GM18499 (cell line): ENCODE measurements at regions not wholly inside any gene's neighbourhood (a gene's known extent, or its start where the extent isn't known, plus 50 kb on each side); places are given as distances from the start of the nearest gene placed in this dataset.
"Not testable (repeated sequence)": the region's sequence is repeated elsewhere in the genome, so short reads cannot be mapped to it uniquely, and the experiment has no call there.

Experiments
- ATAC-seq: cut with Tn5 transposase; IDR thresholded peaks from one replicate; pipeline ENCODE4 v1.9.1; 2021; ENCODE audit warnings: moderate number of reproducible peaks; ENCODE audit not compliant: insufficient read depth, unreplicated experiment

DNA sequence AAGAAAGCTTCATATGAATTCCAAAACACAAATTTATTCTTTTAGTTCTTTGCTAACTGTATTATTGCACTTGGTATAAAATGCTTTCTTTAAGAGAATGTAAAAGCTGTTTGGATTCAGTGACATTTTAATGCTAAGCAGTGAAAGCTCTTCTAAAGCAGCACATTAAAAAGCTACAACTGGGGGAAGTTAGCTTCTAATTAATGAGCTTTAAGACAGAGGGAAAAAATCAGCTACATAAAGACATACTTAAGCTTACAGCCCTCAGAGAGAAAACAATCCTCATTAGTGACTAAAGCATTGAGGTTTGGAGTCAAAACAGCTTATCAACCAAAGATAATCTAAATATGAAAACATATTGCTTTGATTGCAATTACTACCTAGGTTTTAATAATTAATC is 1222.2 kb upstream of the SPRY2 start:
- ATAC-seq, result no peak

DNA sequence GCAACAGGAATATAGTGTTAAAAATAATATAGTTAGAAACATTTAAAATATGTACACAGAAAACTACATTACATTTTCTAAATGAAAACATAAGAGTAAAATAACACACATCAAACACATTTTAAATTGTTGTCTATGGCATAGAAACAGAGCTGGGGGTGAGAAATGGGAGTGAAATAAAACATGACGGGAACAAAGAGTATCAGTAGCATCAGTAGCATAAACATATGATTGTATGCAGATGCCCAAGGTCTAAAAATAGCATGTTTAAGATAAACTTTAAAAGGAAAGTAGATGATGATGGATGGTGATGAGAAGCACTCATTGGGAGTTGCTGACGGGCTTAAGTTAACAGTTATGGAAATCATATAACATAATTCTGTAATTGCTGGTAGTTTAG is 1221.7 kb upstream of the SPRY2 start:
- no peak for ATAC-seq

DNA sequence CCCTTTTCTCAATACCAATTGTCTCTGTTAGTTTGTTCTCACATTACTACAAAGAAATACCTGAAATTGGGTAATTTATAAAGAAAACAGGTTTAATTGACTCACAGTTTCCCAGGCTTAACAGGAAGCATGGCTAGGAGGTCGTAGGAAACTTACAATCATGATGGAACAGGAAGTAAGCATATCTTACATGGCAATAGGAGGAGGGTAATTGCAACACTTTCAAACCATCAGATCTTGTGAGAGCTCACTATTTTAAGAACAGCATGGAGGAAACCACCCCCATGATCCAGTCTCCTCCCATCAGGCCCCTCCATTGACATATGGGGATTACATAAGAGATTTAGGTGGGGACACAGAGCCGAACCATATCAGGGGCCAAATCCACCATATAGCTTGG is 1210.1 kb upstream of the SPRY2 start:
- ATAC-seq, result no peak

DNA sequence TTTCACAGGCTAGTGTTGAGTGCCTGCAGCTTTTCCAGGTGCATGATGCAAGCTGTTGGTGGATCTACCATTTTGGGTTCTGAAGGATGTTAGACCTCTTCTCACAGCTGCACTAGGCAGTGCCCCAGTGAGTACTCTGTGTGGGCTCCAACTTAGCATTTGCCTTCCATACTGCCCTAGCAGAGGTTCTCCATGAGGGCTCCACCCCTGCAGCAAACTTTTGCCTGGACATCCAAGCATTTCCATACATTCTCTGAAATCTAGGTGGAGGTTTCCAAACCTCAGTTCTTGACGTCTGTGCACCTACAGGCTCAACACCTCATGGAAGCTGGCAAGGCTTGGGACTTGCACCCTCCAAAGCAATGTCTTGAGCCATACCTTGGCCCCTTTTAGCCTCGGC is 1205.4 kb upstream of the SPRY2 start:
- not testable (repeated sequence) for ATAC-seq

DNA sequence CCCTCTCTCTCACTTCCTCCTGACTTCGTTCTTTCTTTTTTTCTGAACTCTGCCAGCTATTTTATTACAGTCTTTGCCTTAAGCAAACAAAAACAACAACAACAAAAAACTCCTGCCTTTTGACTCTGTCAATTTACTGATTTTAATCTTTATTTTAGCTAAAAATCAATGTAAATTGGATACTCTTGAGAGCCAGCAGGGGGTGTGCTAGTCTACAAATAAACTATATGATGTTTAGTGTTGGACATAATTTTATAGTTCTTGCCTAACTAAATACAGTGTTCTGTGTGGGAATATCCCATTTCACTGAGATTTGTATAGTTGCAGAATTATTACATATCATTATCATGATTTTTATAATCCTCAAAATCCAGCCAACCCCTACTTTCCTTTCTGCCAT is 1199.9 kb upstream of the SPRY2 start:
- no peak for ATAC-seq

DNA sequence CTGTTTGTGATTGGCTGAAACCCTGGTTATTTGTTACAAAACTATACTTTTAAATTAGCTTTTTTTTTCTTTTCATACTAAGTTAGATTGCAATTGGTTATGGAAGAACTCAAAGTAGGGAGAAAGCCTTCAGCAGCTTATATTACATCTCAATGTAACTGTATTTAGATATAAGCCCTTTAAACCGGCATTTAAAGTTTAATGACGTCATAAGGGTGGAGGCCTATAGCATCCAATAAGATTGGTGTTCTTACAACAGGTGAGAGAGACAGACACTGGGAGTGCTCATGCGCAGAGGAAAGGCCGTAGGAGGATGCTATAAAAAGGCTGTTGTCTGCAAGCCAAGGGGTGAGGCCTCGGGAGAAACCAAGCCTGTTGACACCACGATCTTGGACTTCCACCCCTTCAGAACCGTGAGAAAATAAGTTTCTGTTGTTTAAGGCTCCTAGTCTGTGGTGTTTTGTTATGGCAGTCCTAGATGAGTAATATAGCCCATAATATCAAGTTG is 1198.8 kb upstream of the SPRY2 start:
- ATAC-seq, result no peak

DNA sequence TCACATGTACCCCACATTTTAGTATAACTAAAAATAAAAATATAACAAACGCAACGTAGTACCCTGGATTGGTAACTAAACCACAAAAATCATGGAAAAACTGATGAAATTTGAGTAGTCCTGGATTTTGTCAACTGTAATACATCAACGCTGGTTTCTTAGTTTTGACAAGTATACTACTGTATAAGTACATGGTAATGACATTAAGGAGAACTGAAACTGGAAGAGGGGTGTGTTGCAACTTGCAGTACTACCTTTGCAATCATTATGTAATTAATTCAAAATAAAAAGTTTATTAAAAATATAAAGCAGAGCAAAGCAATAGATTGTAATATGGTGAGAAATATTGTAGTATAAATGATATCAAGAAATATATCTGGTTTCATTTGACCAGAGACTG is 1158.0 kb upstream of the SPRY2 start:
- ATAC-seq, result no peak

DNA sequence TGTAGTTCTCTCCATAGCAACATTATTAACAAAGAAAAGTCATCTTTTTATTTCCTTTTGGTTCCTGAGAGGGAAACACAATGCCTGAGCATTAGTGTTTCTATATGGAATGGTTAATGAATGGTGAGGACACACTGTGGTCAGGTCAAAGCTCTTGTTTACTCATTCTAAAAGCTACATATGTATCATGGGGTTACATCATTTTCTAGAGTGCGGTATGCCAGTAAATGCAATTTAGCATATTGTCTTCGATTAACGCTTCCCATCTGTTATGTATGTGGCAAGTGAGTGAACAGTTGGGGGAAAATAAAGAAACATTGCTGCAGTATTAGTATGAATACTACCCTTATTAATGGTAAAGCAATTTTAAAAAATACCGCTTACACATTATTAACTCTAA is 1152.2 kb upstream of the SPRY2 start:
- ATAC-seq, result no peak

DNA sequence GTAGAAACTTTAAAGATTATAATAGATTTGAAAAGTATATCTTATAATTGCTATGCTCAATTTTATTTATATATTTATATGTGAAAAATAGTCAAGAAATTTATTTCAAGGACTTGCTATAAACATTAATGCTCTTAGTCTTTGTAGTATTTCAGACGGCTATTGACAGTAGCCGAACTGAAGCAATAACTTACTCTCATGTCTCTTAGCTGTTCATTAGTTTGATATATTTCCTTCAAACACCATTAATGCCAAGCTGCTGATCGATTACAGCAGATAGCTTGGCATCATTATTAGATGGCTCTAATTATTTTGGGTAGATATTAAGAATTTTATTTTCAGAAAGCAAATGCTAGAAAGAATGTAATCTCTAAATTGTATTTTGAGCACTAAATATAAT is 1151.5 kb upstream of the SPRY2 start:
- no peak for ATAC-seq

DNA sequence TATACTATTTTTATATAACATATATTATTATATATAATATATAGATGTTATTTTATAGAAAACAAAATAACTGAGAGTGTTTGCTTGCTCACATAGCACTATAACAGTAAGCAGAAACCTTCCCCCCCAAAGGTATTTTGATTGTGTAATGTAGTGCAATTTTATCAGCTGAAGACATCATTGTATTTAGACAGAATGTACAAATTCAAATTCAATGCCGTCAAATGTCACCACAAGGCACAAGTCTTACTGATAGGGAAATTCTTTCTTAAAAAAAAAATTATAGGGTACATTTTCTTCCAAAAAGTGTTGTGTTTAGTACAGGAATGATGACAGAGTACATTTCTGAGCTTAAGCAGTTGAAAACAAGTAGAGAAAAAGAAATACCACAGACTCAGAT is 1147.1 kb upstream of the SPRY2 start:
- no peak for ATAC-seq

DNA sequence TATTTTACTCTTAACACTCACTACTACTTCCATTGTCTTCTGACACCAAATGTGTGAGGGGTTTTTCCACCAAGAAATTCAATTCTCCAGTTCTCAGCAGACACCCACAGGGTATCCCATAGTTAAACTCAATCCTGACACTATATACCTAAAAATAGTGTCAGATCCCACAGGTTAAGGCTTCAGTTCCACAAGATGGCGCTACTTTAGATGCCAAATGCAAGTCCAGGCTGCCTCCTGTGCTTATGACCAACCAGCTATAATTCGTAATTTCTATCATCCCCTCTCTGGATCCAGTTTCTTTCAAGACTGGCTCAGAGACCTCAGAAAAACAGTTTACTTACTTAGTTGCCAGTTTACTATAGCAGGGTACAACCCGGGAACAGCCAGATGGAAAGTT is 1146.2 kb upstream of the SPRY2 start:
- no peak for ATAC-seq

DNA sequence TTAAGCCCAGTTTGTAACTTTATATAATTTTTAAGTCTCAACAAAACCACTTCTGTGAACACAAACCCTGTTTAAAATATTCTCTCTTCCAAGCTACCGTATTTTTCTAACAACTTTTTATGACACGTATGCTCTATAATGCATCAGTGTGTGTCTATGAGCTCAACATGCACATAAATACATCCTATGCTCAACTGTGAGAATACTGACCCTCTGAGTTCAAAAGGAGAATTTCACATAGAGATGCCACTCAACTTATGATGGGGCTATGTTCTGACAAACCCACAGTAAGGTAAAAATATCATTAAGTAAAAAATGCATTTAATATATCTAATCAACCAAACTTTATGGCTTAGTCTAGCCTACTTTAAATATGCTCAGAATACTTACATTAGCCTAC is 1139.7 kb upstream of the SPRY2 start:
- no peak for ATAC-seq

DNA sequence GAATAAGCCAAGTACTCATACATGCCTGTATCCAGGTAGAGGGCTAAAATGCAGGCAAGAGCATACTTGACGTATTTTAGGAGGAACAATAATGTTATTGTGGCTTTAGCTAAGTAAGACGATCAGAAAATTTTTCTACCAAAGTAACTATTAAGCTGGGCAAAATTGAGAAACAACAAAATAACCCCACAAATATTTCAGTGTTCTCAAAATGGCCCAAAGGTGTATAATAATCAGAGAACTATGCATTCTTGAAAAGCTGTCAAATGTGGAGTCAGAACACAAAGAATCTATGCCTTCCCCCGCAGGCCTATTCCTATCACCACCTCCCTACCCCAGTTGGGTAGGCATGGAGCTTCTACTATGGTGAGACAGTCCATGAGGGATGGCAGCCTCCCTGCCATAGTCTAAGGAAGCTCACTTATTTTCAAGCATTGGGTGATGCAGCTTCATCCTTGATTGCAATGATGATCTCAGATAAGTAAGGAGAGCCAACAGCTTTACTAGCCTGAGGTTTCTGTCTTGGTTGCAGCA is 1132.5 kb upstream of the SPRY2 start:
- ATAC-seq, result no peak

DNA sequence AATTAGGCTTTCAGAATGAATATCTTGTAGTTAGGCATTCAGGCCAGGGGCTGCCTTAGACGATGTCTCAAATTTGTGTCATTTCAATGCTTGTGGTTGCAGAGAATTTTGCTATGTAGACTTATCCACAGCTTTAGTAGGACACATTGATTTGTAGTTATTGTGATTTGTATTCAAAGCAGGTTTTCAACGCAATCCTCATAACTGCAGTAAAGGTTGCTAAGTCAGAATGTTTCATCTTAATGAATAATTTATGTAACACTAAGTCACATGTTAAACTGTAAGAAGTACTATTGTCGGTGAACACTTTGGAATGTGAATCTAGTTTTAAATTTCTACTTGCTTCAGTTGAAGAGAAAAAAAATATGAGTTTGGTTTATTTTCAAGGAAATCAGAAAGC is 1117.2 kb upstream of the SPRY2 start:
- no peak for ATAC-seq

DNA sequence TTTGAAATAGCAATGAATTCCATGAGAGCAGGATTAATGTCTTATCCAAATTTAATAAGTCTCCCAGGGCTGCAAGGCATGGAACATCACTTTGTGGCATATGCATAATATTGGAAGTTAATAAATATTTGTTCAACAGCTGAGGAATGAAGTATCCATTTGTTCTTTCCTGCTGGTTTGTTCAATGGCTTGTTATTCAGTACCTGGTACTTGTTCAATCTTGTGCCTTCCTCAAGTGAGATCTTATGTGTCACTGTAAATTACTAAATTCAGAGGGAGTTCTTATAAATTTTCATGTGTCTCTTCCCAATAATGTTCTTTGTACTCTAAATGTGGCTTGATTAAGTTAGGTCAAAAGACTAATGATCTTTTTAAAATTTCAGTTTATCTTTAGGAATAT is 1105.5 kb upstream of the SPRY2 start:
- ATAC-seq, result no peak

DNA sequence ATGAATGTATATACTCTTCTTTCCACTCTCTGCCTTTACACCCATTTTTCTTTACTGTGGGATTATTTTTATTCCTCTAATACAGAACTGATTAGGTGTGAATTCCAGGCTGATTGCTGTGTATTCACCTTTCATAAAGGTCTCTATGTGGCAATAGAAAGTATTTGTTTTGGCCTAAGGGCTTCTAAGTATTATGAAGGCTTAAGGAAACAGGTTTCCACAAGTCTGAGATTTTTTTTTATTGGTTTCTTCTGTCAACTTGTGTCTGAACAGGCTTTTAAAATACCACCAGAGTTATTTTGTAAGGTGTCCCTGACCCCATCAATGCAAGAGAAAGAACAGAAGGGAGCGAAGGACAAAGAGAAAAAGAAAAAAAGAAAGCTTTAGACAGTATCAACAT is 1102.0 kb upstream of the SPRY2 start:
- ATAC-seq, result no peak

DNA sequence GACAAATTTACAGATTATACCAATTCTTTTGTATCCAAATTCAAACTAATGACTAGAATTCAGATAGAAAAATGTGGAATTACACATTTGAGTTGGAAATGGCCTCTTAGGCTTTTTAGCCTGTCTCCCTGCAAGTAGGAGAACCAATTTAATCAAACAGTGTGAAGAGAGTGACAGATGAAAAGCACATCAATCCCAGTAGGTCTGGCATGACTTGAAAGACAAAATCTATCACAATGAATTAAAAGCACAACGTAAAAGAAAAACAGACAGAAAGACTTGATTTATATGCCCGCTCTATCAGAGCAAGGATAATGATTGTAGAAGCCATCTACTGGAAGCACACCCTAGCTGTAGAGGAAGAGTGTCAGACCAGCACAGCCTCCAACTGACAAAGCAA is 1084.4 kb upstream of the SPRY2 start:
- no peak for ATAC-seq

DNA sequence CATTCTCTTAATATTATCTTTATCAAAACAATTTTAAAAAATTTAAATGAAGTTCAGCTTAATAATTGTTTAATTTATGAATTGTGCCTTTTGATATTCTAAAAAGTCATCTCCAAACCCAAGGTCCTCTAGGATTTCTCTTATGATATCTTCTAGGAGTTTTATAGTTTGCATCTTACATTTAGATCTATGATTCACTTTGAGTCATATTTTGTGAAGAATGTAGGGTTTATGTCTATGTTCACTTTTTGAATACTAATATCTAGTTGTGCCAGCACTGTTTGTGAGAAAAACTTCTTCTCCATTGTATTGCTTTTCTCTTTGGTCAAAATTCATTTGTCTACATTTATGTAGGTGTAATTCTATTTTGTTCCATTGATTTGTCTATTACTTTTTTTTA is 1068.4 kb upstream of the SPRY2 start:
- ATAC-seq, result no peak

DNA sequence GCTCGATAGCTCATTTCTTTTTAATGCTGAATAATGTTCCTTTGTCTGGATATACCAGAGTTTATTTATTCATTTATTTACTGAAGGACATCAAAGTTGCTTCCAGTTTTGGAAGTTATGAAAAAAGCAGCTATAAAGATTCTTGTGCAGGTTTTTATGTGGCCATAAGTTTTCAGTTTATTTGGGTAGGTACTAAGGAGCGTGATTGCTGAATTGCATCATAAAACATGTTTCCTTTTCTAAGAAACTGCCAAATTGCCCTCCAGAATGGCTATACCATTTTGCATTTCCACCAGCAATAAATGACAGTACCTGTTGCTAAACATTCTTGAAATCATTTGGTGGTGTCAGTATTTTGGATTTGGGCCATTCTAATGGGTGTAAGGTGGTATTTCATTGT is 1067.7 kb upstream of the SPRY2 start:
- no peak for ATAC-seq

DNA sequence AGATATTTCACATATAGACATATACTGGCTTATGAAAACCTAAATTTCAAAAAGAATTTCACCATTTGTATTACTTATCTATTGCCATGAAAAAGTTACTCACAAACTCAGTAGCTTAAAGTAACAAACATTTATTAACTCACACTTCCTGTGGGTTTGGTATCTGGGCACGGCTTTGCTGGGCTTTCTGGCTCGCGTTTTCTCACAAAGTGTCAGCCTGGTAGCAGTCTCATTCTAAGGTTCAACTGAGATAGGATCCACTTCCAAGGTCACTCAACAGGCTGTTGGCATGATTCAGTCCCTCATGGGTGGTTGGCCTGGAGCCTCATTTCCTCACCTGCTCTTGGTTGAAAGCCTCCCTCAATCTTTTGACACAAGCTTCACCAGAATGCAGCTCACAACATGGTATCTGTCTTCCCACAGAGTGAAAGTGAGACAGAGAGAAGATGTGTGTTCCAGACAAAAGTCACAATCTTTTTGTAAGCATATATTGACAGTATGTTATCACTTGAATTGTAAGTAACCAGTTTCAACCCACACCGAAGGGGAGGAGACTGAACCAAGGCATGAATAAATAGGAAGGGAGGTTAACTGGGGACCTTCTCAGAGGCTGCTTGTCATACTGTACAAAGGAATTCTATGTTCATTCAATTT is 1065.8 kb upstream of the SPRY2 start:
- ATAC-seq, result no peak

DNA sequence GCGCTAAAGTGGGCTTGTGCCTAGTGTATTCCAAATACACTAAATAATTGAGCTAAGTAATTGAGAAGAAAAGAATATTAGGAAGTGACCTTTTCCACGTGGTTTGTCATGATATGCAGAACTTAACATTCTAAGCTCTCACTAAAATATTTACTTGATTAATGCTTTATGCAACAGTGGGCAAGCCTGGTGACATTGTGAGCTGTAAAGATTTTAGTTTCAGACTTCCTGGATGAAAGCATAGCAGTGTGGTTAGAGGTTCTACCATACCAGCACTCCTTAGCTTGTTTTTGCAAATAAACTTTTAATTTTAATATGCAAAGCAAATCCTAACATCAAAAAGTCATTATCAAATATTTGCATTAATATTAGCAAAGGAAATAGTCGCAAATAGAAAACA is 1065.1 kb upstream of the SPRY2 start:
- ATAC-seq, result no peak

DNA sequence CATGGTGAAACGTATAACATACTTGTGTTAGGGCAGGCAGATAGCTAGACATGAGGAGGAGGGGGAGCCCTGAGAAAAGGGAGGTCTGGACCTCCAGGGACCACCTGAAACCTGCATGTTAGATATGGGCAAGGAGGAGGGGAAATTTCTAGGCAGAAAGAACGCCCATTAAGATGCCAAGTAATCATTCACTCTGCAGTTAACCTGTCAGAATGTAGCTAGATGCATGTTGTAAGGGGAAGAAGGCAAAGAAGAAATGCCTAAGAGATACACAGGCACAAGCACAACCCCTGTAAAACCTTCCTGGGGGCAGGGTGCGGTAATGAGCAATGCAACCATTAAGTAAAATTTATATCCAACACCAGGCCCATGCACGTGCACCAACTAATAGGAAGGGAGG is 1055.3 kb upstream of the SPRY2 start:
- no peak for ATAC-seq

DNA sequence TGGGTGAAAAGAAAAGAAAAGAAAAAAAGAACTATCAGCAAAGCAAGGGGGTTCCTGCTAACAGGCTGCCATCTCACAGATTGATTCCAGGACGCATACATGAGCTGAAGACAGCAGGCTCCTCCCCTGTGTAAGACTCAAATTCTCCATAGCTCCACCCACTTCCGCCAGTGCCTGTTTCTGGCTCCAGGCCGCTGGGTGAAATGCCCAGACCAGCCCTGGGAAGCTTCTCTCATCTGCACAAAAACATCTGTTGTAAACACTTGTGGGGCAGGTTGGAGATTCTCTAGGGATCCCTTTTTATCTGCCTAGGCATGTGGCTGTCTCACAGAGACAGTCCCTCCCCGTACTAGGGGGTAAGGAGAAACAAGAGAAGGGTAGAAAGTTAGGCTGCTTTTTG is 1054.4 kb upstream of the SPRY2 start:
- ATAC-seq, result no peak
